ENCODE measurements at regions not wholly inside any gene's neighbourhood (a gene's known extent, or its start where the extent isn't known, plus 50 kb on each side); places are given as distances from the start of the nearest gene placed in this dataset.

GRCh38 chr12:127412866-127413265 is 854.1 kb upstream of the TMEM132C start:
- TF ChIP-seq POLR2A (IDR thresholded peaks at IDR 0.05; ENCODE audit: extremely low read depth, insufficient read length) (no peak), CTCF (IDR thresholded peaks at IDR 0.05; ENCODE audit: low read depth, low read length) (no peak), MYC (IDR thresholded peaks at IDR 0.05; ENCODE audit: low read depth, low read length) (no peak)
